ENCODE measurements at regions not wholly inside any gene's neighbourhood (a gene's known extent, or its start where the extent isn't known, plus 50 kb on each side); places are given as distances from the start of the nearest gene placed in this dataset.

GRCh38 chr10:131563411-131563810 lies 251.9 kb upstream of the TCERG1L start:
- Histone ChIP-seq H3K4me3 (no peak overlapping the region), H3K36me3 (no peaks in the 10 kb centered on the region), H3K4me1 (no peaks in the 10 kb centered on the region), H3K9me3 (peaks cover 0 to 33% (median 3%) of the 10 kb centered on the region in 4 donors), H3K27me3 (no peaks in the 10 kb centered on the region), H3K27ac (no peak overlapping the region)
- DNase-seq (ENCODE audit: low spot score in 2 of 2): no peak
- 76 to 87% methylated on average over 2 of the region's 2 CpGs for WGBS, 2 donors
- no peak for TF ChIP-seq EP300 (IDR thresholded peaks at IDR 0.05)
- no peak for TF ChIP-seq POLR2A (IDR thresholded peaks at IDR 0.05)
- no peak for TF ChIP-seq CTCF (IDR thresholded peaks at IDR 0.05)

- H3K9me3 ChIP-seq: peaks cover 0 to 30% (median 3%) of the 10 kb centered on the region in 4 donors
- H3K27ac ChIP-seq: no peak overlapping the region
- no peaks in the 10 kb centered on the region for H3K27me3 ChIP-seq
- TF ChIP-seq POLR2A (IDR thresholded peaks at IDR 0.05) (no peak), CTCF (IDR thresholded peaks at IDR 0.05) (no peak), EP300 (IDR thresholded peaks at IDR 0.05) (no peak)
- H3K4me1 ChIP-seq: no peaks in the 10 kb centered on the region
- no peak for DNase-seq (ENCODE audit: low spot score in 2 of 2)
- 64 to 74% methylated on average over 15 of the region's 15 CpGs for WGBS, 2 donors
- H3K4me3 ChIP-seq: no peak overlapping the region
- no peaks in the 10 kb centered on the region for H3K36me3 ChIP-seq
Observed at GRCh38 chr10:131567279-131568162, 256.0 kb upstream of the TCERG1L start.

GRCh38 chr10:131568866-131569265 lies 257.3 kb upstream of the TCERG1L start:
- H3K27me3 ChIP-seq: no peaks in the 10 kb centered on the region
- peaks cover 0 to 25% (median 3%) of the 10 kb centered on the region in 4 donors for H3K9me3 ChIP-seq
- DNase-seq (ENCODE audit: low spot score in 2 of 2): no peak
- WGBS, 2 donors: 63 to 66% methylated on average over 7 of the region's 7 CpGs
- TF ChIP-seq POLR2A (IDR thresholded peaks at IDR 0.05) (no peak), EP300 (IDR thresholded peaks at IDR 0.05) (no peak), CTCF (IDR thresholded peaks at IDR 0.05) (no peak)
- H3K36me3 ChIP-seq: no peaks in the 10 kb centered on the region
- H3K4me1 ChIP-seq: no peaks in the 10 kb centered on the region
- H3K27ac ChIP-seq: no peak overlapping the region
- H3K4me3 ChIP-seq: no peak overlapping the region

- no peaks in the 10 kb centered on the region for H3K36me3 ChIP-seq
- no peaks in the 10 kb centered on the region for H3K4me1 ChIP-seq
- no peak for DNase-seq (ENCODE audit: low spot score in 2 of 2)
- 72 to 84% methylated on average over 21 of the region's 21 CpGs for WGBS, 2 donors
- no peak overlapping the region for H3K4me3 ChIP-seq
- no peaks in the 10 kb centered on the region for H3K27me3 ChIP-seq
- H3K27ac ChIP-seq: no peak overlapping the region
- TF ChIP-seq POLR2A (IDR thresholded peaks at IDR 0.05) (no peak), CTCF (IDR thresholded peaks at IDR 0.05) (no peak), EP300 (IDR thresholded peaks at IDR 0.05) (no peak)
- H3K9me3 ChIP-seq: peaks cover 0 to 22% (median 0%) of the 10 kb centered on the region in 4 donors
Observed at GRCh38 chr10:131569851-131570715, 258.6 kb upstream of the TCERG1L start.
